CD4-positive, alpha-beta T cell treated with Interleukin-15 for 4 hours (primary cell): ENCODE measurements at regions not wholly inside any gene's neighbourhood (a gene's known extent, or its start where the extent isn't known, plus 50 kb on each side); places are given as distances from the start of the nearest gene placed in this dataset.
"Not testable (repeated sequence)": the region's sequence is repeated elsewhere in the genome, so short reads cannot be mapped to it uniquely, and the experiment has no call there.

ENCODE experiments used
- DNase-seq: peaks from one replicate; pipeline ENCODE4 v3.0.0-alpha.2; 2020; ENCODE audit warnings: low spot score

- DNase-seq = no peak
These were observed 78.2 kb upstream of the EEF1E1 start for GRCh38 chr6:8180327-8181159.

- no peak for DNase-seq
These were observed 75.4 kb upstream of the EEF1E1 start for GRCh38 chr6:8177721-8178120.

- no peak for DNase-seq
These were observed 72.9 kb upstream of the EEF1E1 start for GRCh38 chr6:8175046-8175777.

- DNase-seq = no peak
These were observed 72.2 kb upstream of the EEF1E1 start for GRCh38 chr6:8174571-8174970.

- DNase-seq = no peak
These were observed 70.2 kb upstream of the EEF1E1 start for GRCh38 chr6:8172530-8172929.

GRCh38 chr6:8170754-8171153 lies 68.4 kb upstream of the EEF1E1 start:
- DNase-seq = no peak

- no peak for DNase-seq
These were observed 67.9 kb upstream of the EEF1E1 start for GRCh38 chr6:8170245-8170644.

GRCh38 chr6:8166156-8166555 lies 63.8 kb upstream of the EEF1E1 start:
- no peak for DNase-seq

- DNase-seq = not testable (repeated sequence)
These were observed 62.7 kb upstream of the EEF1E1 start for GRCh38 chr6:8165008-8165407.

- not testable (repeated sequence) for DNase-seq
These were observed 61.9 kb upstream of the EEF1E1 start for GRCh38 chr6:8164281-8164680.

GRCh38 chr6:8159966-8160365 lies 57.6 kb upstream of the EEF1E1 start:
- no peak for DNase-seq

GRCh38 chr6:8157839-8158238 lies 55.5 kb upstream of the EEF1E1 start:
- no peak for DNase-seq

- DNase-seq = no peak
These were observed 53.1 kb upstream of the EEF1E1 start for GRCh38 chr6:8155259-8156012.
